ENCODE measurements at regions not wholly inside any gene's neighbourhood (a gene's known extent, or its start where the extent isn't known, plus 50 kb on each side); places are given as distances from the start of the nearest gene placed in this dataset.

DNA sequence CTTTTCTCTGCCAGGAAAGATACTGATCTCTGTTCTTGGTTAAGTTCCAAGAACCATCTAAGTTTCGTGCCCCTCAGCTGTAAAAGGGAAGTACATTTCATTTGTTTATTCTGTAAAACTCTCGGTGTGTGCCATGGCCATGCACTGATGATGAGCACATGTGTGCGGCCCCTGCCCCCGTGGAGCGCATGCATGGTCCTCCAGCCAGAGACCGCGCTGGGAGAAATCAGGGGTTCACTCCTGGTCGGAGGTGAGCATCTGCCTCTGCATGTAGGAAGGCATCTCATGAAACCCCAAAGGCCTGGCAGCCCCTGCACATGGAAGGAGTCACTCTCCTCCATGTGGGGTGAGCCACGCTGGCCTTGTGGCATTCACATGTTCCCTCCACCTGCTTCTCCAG lies 102.5 kb upstream of the RTL1 start:
- DNase-seq = no peak
- intact Hi-C loops (cut with DNase I) = no loop called here
- no peak overlapping the region for H3K4me3 ChIP-seq
- no peaks in the 10 kb centered on the region for H3K36me3 ChIP-seq
- peaks cover 0 to 19% (median 0%) of the 10 kb centered on the region in 7 donors for H3K27me3 ChIP-seq
- 76 to 85% methylated on average over 9 of the region's 9 CpGs for WGBS, 2 donors
- H3K4me1 ChIP-seq = peaks cover 0 to 13% (median 0%) of the 10 kb centered on the region in 9 donors
- H3K9me3 ChIP-seq = no peaks in the 10 kb centered on the region
- no peak for TF ChIP-seq CTCF (IDR thresholded peaks at IDR 0.05)
- no peak overlapping the region for H3K27ac ChIP-seq
- ATAC-seq = no peak

GRCh38 chr14:101007004-101007614 lies 103.6 kb upstream of the RTL1 start:
- WGBS, 2 donors = 87 to 94% methylated on average over 13 of the region's 13 CpGs
- Histone ChIP-seq H3K27me3 (peaks cover 0 to 19% (median 0%) of the 10 kb centered on the region in 7 donors), H3K4me1 (peaks cover 0 to 13% (median 0%) of the 10 kb centered on the region in 9 donors), H3K4me3 (no peak overlapping the region), H3K36me3 (no peaks in the 10 kb centered on the region), H3K27ac (no peak overlapping the region), H3K9me3 (peaks cover 0 to 10% (median 7%) of the 10 kb centered on the region in 11 donors)
- intact Hi-C loops (cut with DNase I) = no loop called here
- no peak for TF ChIP-seq CTCF (IDR thresholded peaks at IDR 0.05)
- no peak for DNase-seq
- no peak for ATAC-seq

GRCh38 chr14:101007765-101008164 lies 104.2 kb upstream of the RTL1 start:
- 68 to 87% methylated on average over 4 of the region's 4 CpGs for WGBS, 2 donors
- no peaks in the 10 kb centered on the region for H3K36me3 ChIP-seq
- TF ChIP-seq CTCF (IDR thresholded peaks at IDR 0.05) = no peak

DNA sequence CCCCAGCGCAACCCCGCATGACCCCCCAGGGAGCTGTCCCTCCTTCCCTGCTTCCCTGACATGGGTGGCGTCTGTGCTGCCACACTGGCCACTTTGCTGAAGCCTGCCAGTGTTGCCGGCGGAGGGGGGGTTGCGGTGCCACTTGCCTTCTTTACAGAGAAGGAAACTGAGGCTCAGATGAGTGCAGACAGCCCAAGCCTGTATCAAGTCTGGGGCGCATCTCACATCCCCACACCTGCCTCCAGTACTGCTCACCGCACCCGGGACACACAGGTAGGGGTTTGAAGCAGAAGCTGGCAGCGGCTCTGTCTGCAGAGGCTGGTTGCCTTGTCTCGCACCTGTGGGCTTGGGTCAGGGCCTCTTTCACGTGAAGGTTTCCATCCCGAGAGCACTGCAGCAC lies 104.7 kb upstream of the RTL1 start:
- Histone ChIP-seq H3K27ac (no peak overlapping the region), H3K9me3 (peaks cover 0 to 20% (median 11%) of the 10 kb centered on the region in 11 donors), H3K36me3 (no peaks in the 10 kb centered on the region), H3K4me1 (peaks cover 0 to 13% (median 0%) of the 10 kb centered on the region in 9 donors), H3K4me3 (no peak overlapping the region), H3K27me3 (peaks cover 0 to 19% (median 0%) of the 10 kb centered on the region in 7 donors)
- intact Hi-C loops (cut with DNase I) = no loop called here
- ATAC-seq (no peak), DNase-seq (no peak)
- WGBS, 2 donors = 89 to 90% methylated on average over 13 of the region's 13 CpGs
- no peak for TF ChIP-seq CTCF (IDR thresholded peaks at IDR 0.05)

More at GRCh38 chr14:101007765-101008164, 104.2 kb upstream of the RTL1 start:
- H3K9me3 ChIP-seq = peaks cover 0 to 16% (median 11%) of the 10 kb centered on the region in 11 donors
- ATAC-seq (no peak), DNase-seq (no peak)
- peaks cover 0 to 19% (median 0%) of the 10 kb centered on the region in 7 donors for H3K27me3 ChIP-seq
- intact Hi-C loops (cut with DNase I) = no loop called here
- H3K4me1 ChIP-seq = peaks cover 0 to 13% (median 0%) of the 10 kb centered on the region in 9 donors
- no peak overlapping the region for H3K27ac ChIP-seq
- H3K4me3 ChIP-seq = no peak overlapping the region
